ENCODE measurements at regions not wholly inside any gene's neighbourhood (a gene's known extent, or its start where the extent isn't known, plus 50 kb on each side); places are given as distances from the start of the nearest gene placed in this dataset.

GRCh38 chr14:86938320-86938719 is 1054.7 kb downstream of the GALC start:
- no TSS peak for BruUV-seq (replicated peaks)
- no peak overlapping the region for H3K9ac ChIP-seq (ENCODE audit: insufficient read depth, low read depth, low read length)
- ChIA-PET CTCF (ENCODE audit: low intra/inter-chr PET ratio, low total read pairs) (no interaction called here), POLR2A (no interaction called here)
- TF ChIP-seq ZNF350 (CRISPR knock-in tag; IDR thresholded peaks at IDR 0.05; ENCODE audit: borderline replicate concordance, low read depth) (no peak), SAFB2 (CRISPR knock-in tag; IDR thresholded peaks at IDR 0.05; ENCODE audit: borderline replicate concordance, low read depth) (no peak), ZBTB4 (CRISPR knock-in tag; IDR thresholded peaks at IDR 0.05; ENCODE audit: borderline replicate concordance) (no peak), ZNF782 (CRISPR knock-in tag; IDR thresholded peaks at IDR 0.05; ENCODE audit: borderline replicate concordance) (no peak), MXI1 (IDR thresholded peaks at IDR 0.05; ENCODE audit: borderline replicate concordance, low read depth, low read length) (no peak), GZF1 (CRISPR knock-in tag; IDR thresholded peaks at IDR 0.05) (no peak), PRDM15 (CRISPR knock-in tag; IDR thresholded peaks at IDR 0.05) (no peak), ZNF7 (CRISPR knock-in tag; IDR thresholded peaks at IDR 0.05) (no peak), ZNF580 (CRISPR knock-in tag; IDR thresholded peaks at IDR 0.05; ENCODE audit: borderline replicate concordance, low read depth) (no peak), ZNF768 (CRISPR knock-in tag; IDR thresholded peaks at IDR 0.05) (no peak), ZNF451 (CRISPR knock-in tag; IDR thresholded peaks at IDR 0.05) (no peak), DMAP1 (CRISPR knock-in tag; IDR thresholded peaks at IDR 0.05) (no peak), PLSCR1 (CRISPR knock-in tag; IDR thresholded peaks at IDR 0.05; ENCODE audit: borderline replicate concordance) (no peak), ZNF672 (CRISPR knock-in tag; IDR thresholded peaks at IDR 0.05) (no peak), THAP7 (CRISPR knock-in tag; IDR thresholded peaks at IDR 0.05) (no peak), GTF2F1 (IDR thresholded peaks at IDR 0.05; ENCODE audit: low read length) (no peak), TAF15 (IDR thresholded peaks at IDR 0.05; ENCODE audit: low read depth, low read length, poor library complexity, severe bottlenecking) (no peak), SYNCRIP (IDR thresholded peaks at IDR 0.05; ENCODE audit: insufficient read depth, low read depth, low read length) (no peak)
- H3K9me3 ChIP-seq (ENCODE audit: low read length), result no peaks in the 10 kb centered on the region
- H2AFZ ChIP-seq (ENCODE audit: low read length), result no peak overlapping the region
- FAIRE-seq (no peak), ATAC-seq (peak; percentile 44; the same call in 1 of the 3 replicates), DNase-seq (ENCODE audit: low spot score) (no peak)
- in situ Hi-C loops (cut with HindIII; ENCODE audit: extremely low pct_ligation_motif_present, low pct_unique_long_range_greater_than_20kb), result no loop called here
- H3K4me2 ChIP-seq (ENCODE audit: low read depth, low read length), result no peak overlapping the region
- H3K79me2 ChIP-seq (ENCODE audit: insufficient read depth, low read length), result no peaks in the 10 kb centered on the region
- no peak overlapping the region for H3K27ac ChIP-seq (ENCODE audit: extremely low read length, insufficient read depth, low read length)
- H3K36me3 ChIP-seq (replicated peaks in 1 of 2; ENCODE audit: control insufficient read depth in 1 of 2, insufficient read depth in 2 of 2, low read length in 2 of 2), result no peaks in the 10 kb centered on the region
- H3K4me1 ChIP-seq (ENCODE audit: insufficient read depth, low read length), result no peaks in the 10 kb centered on the region
- intact Hi-C loops (cut with micrococcal nuclease; ENCODE audit: unreplicated experiment), result no loop called here
- H3K4me3 ChIP-seq (replicated peaks in 1 of 3; ENCODE audit: insufficient read depth in 1 of 3, low read depth in 2 of 3, low read length in 3 of 3), result no peak overlapping the region
- WGBS (ENCODE audit: low lambda C conversion rate), result 4% methylated on average over 8 of the region's 8 CpGs
- H3K27me3 ChIP-seq (ENCODE audit: control insufficient read depth in 1 of 2, insufficient read depth in 2 of 2, low read length in 2 of 2), result no peaks in the 10 kb centered on the region
- no peaks in the 10 kb centered on the region for H4K20me1 ChIP-seq (ENCODE audit: insufficient read depth, low read length)
